HUES64 (cell line): ENCODE measurements at regions not wholly inside any gene's neighbourhood (a gene's known extent, or its start where the extent isn't known, plus 50 kb on each side); places are given as distances from the start of the nearest gene placed in this dataset.

Experiments used
- H3K27ac ChIP-seq: 2 replicates; pipeline ENCODE4 v1.7.0; 2013; ENCODE audit warnings: low read depth, low read length, inconsistent platforms
- H3K27me3 ChIP-seq: 2 replicates; pipeline ENCODE4 v1.6.1; 2013; ENCODE audit warnings: mild to moderate bottlenecking, low read length; ENCODE audit not compliant: insufficient read depth
- H3K36me3 ChIP-seq: 2 replicates; pipeline ENCODE4 v1.6.1; 2013; ENCODE audit warnings: mild to moderate bottlenecking, low read length; ENCODE audit not compliant: insufficient read depth
- H3K4me1 ChIP-seq: 2 replicates; pipeline ENCODE4 v1.6.1; 2013; ENCODE audit warnings: mild to moderate bottlenecking, low read length, moderate library complexity; ENCODE audit not compliant: insufficient read depth
- H3K4me3 ChIP-seq: 2 replicates; pipeline ENCODE4 v1.5.1; 2013; ENCODE audit warnings: mild to moderate bottlenecking, low read length, moderate library complexity
- H3K9ac ChIP-seq: 2 replicates; pipeline ENCODE4 v1.6.1; 2013; ENCODE audit warnings: mild to moderate bottlenecking, low read depth, low read length
- H3K9me3 ChIP-seq: 2 replicates; pipeline ENCODE4 v1.6.1; 2013; ENCODE audit warnings: low read depth, low read length; ENCODE audit not compliant: insufficient read depth
- WGBS: fragments of 150-250, 120-280 bp; methylation state at CpG from one replicate; pipeline ENCODE4 v1.1.7; 2013; ENCODE audit warnings: missing lambda C conversion rate; 5-methylcytosine and 5-hydroxymethylcytosine counted together

DNA sequence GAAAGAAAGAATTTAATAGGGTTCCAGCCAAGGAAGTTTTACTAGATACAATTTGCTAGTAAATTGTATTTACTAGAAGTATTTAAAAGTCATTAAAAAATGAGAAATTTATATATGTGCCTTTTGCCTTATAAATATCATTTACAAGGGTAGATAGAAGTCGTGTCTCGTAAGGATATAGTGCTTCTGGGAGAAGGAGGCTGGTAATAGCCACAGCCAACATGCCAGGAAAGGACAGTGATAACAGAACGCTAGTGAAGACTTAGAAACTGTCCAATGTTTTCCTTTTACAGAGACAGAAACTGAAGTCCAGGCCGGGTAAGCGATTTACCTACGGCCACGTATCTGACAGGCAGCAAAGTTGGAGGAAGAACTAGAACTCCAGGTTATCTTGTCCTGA is 113.5 kb upstream of the LRRN1 start:
- Histone ChIP-seq H3K4me3 (no peak overlapping the region), H3K4me1 (no peaks in the 10 kb centered on the region), H3K27me3 (no peaks in the 10 kb centered on the region), H3K36me3 (no peaks in the 10 kb centered on the region), H3K9ac (no peak overlapping the region), H3K9me3 (no peaks in the 10 kb centered on the region), H3K27ac (no peak overlapping the region)
- 91% methylated on average over 7 of the region's 7 CpGs for WGBS

DNA sequence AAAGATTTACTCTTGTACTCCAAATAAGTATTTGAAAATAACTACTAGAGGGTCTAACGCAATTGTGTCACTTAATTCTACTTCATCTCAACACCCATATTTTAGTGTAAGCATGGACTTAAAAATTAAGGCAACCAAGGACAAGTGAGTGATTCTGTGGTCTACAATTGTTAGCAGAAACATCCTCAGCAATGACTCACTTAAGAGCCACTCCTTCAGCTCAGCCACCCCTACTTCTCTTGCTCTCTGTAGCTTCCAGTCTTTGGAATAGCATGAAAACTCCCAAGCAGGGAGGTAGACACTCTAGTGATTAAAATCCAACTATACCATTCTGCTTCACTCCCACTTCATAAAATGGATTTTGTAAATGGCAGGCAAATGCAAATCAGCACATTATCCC is 116.0 kb upstream of the LRRN1 start:
- Histone ChIP-seq H3K27ac (no peak overlapping the region), H3K9me3 (no peaks in the 10 kb centered on the region)
- no CpG with 5 or more reads among the region's 1 CpG for WGBS

GRCh38 chr3:3675801-3676200 is 123.4 kb upstream of the LRRN1 start:
- Histone ChIP-seq H3K9ac (no peak overlapping the region), H3K27me3 (no peaks in the 10 kb centered on the region), H3K27ac (no peak overlapping the region), H3K9me3 (no peaks in the 10 kb centered on the region; the same call in 1 of the 2 replicates), H3K4me3 (no peak overlapping the region), H3K4me1 (no peaks in the 10 kb centered on the region), H3K36me3 (no peaks in the 10 kb centered on the region)
- 91% methylated on average over 1 of the region's 1 CpG for WGBS

More for the DNA sequence above, 116.0 kb upstream of the LRRN1 start:
- H3K4me1 ChIP-seq: no peaks in the 10 kb centered on the region
- H3K9ac ChIP-seq: no peak overlapping the region
- no peak overlapping the region for H3K4me3 ChIP-seq
- H3K27me3 ChIP-seq: no peaks in the 10 kb centered on the region
- H3K36me3 ChIP-seq: no peaks in the 10 kb centered on the region

DNA sequence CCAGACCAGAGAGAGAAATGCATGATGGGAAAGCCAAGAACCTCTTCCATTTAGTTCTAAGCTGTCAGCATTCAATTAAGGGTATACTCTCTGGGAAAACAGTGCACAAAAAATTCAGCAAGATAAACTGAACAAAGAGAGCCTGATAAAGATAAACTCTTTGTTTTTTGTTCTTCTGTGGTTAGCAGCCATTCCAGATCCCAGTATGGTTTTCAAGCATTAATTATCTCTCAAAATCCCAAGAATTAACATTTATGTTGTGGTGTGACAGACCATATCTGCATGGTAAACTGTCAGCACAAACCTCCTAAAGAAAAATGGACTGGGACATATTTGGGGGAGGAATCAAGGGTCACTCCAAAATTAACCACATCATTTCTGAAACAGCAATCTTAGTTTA is 124.0 kb upstream of the LRRN1 start:
- H3K4me3 ChIP-seq: no peak overlapping the region
- H3K27ac ChIP-seq: no peak overlapping the region
- H3K4me1 ChIP-seq: no peaks in the 10 kb centered on the region
- no peaks in the 10 kb centered on the region for H3K36me3 ChIP-seq
- no peak overlapping the region for H3K9ac ChIP-seq
- H3K9me3 ChIP-seq: no peaks in the 10 kb centered on the region; the same call in 1 of the 2 replicates
- H3K27me3 ChIP-seq: no peaks in the 10 kb centered on the region

DNA sequence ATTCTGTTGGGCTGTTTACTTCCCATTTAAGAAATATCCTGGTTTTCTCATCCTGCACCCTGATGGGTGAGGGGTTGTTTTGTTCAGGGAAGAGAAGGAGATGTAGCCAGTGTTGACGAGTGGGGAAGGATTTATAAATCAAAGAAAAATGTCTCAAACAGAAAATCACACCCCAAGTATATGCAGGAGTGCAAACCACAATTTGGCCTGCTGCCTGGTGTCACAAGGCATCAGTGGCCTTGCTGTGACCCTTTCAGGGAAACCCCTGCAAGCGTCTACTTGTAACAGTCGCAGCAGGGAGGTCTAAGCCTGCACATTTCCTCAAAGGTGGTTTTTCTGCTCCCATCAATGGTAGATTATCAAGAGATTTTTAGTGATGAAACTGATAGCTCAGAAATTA is 132.6 kb upstream of the LRRN1 start:
- no peak overlapping the region for H3K27ac ChIP-seq
- 99% methylated on average over 2 of the region's 3 CpGs for WGBS

GRCh38 chr3:3665961-3666640 is 133.1 kb upstream of the LRRN1 start:
- no peaks in the 10 kb centered on the region; the same call in 1 of the 2 replicates for H3K9me3 ChIP-seq
- no peak overlapping the region for H3K9ac ChIP-seq
- peaks cover 8% of the 10 kb centered on the region for H3K4me1 ChIP-seq
- WGBS: 90% methylated on average over 13 of the region's 13 CpGs
- H3K36me3 ChIP-seq: no peaks in the 10 kb centered on the region
- H3K4me3 ChIP-seq: no peak overlapping the region
- no peaks in the 10 kb centered on the region for H3K27me3 ChIP-seq
- H3K27ac ChIP-seq: no peak overlapping the region

More for the DNA sequence above, 132.6 kb upstream of the LRRN1 start:
- H3K9ac ChIP-seq: no peak overlapping the region
- peaks cover 8% of the 10 kb centered on the region for H3K4me1 ChIP-seq
- no peak overlapping the region for H3K4me3 ChIP-seq
- no peaks in the 10 kb centered on the region; the same call in 1 of the 2 replicates for H3K9me3 ChIP-seq
- H3K36me3 ChIP-seq: no peaks in the 10 kb centered on the region
- no peaks in the 10 kb centered on the region for H3K27me3 ChIP-seq

GRCh38 chr3:3665546-3665945 is 133.7 kb upstream of the LRRN1 start:
- Histone ChIP-seq H3K36me3 (no peaks in the 10 kb centered on the region), H3K9me3 (no peaks in the 10 kb centered on the region), H3K27me3 (no peaks in the 10 kb centered on the region), H3K4me1 (peaks cover 8% of the 10 kb centered on the region), H3K27ac (no peak overlapping the region), H3K9ac (no peak overlapping the region), H3K4me3 (no peak overlapping the region)
- WGBS: 75% methylated on average over 2 of the region's 2 CpGs

DNA sequence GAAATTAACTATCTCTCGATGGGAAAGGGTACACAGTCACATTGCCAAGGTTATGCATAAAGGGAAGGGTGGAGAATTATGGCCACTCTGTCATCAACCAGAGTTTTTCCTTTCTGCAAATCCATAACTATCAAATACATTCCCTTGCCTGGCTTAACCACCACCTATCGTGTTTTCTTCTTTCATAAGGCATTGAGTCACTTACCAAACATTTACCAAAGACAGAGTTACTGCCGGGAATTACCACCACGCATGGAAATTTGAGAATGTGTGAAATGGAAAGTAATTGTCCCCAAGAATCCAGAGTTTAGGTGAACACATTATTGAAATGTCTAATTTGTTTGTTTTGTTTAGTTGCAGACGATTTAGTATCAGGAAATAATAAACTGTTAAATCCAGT is 134.3 kb upstream of the LRRN1 start:
- H3K36me3 ChIP-seq: no peaks in the 10 kb centered on the region
- H3K4me1 ChIP-seq: peaks cover 8% of the 10 kb centered on the region
- 90% methylated on average over 5 of the region's 5 CpGs for WGBS
- H3K9me3 ChIP-seq: no peaks in the 10 kb centered on the region
- no peak overlapping the region for H3K27ac ChIP-seq
- no peaks in the 10 kb centered on the region for H3K27me3 ChIP-seq
- H3K4me3 ChIP-seq: no peak overlapping the region
- no peak overlapping the region for H3K9ac ChIP-seq

DNA sequence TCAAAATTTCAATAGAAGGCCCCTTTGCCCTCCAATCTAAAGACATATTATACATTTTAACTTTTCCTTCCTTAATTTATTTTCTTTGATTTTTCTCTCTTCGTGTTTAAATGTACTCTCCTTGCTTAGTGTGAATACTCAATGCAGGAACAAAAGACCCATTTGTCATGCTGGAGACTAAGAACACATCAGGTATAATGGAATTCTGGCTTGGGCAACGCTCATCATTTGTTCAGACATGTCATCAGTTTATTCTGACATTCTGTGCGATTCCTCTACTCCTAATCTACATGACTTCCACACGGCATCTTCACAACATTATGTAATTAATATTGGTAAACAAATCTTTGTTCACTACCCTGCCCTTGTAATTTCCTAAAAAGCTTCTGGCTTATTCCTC is 136.6 kb upstream of the LRRN1 start:
- peaks cover 8% of the 10 kb centered on the region for H3K4me1 ChIP-seq
- H3K27me3 ChIP-seq: no peaks in the 10 kb centered on the region
- H3K4me3 ChIP-seq: no peak overlapping the region
- no peaks in the 10 kb centered on the region for H3K36me3 ChIP-seq
- H3K9ac ChIP-seq: no peak overlapping the region
- no peaks in the 10 kb centered on the region for H3K9me3 ChIP-seq
- 91% methylated on average over 4 of the region's 4 CpGs for WGBS
- H3K27ac ChIP-seq: no peak overlapping the region

- WGBS: 92% methylated on average over 2 of the region's 2 CpGs
- H3K9ac ChIP-seq: no peak overlapping the region
- no peaks in the 10 kb centered on the region for H3K9me3 ChIP-seq
- H3K4me3 ChIP-seq: no peak overlapping the region
- H3K27ac ChIP-seq: no peak overlapping the region
- no peaks in the 10 kb centered on the region for H3K4me1 ChIP-seq
- H3K27me3 ChIP-seq: no peaks in the 10 kb centered on the region
- no peaks in the 10 kb centered on the region for H3K36me3 ChIP-seq
Observed at GRCh38 chr3:3654916-3655315, 144.3 kb upstream of the LRRN1 start.

DNA sequence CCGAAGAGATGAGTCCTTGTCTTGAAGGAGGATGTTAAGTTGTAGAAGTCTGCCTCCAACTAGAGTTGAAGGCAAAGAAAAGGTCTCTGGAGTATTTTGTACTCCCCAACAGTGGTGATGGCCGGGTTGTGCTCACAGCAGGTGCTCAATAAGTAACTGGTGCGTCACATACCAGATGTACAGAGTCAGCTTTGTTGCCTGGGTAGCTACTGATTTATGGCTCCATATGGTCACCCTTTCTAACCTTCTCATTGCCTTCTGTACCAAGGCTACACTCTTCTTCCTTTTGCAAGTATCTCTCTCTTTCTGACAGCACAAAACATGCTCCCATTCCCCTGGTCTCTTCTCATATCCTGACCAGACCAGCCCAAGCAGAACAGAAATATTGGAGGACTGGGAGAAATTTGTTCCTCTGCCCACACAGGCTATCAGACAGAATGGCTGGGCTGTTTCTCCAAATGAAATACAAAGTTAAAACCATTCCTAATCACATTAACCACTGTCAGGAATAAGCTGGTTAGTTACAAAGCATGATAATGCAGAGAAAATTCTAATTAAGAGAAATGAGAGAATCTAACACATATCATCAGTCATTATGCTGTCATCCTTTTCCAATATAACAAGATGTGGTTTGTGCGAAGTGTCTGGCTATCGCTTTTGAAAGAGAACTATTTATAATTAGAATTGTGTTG is 150.1 kb upstream of the LRRN1 start:
- no peak overlapping the region for H3K4me3 ChIP-seq
- H3K36me3 ChIP-seq: no peaks in the 10 kb centered on the region
- H3K9ac ChIP-seq: no peak overlapping the region
- no peaks in the 10 kb centered on the region for H3K4me1 ChIP-seq
- no peak overlapping the region for H3K27ac ChIP-seq
- WGBS: 90% methylated on average over 5 of the region's 5 CpGs
- H3K9me3 ChIP-seq: no peaks in the 10 kb centered on the region
- no peaks in the 10 kb centered on the region for H3K27me3 ChIP-seq
